ENCODE measurements at regions not wholly inside any gene's neighbourhood (a gene's known extent, or its start where the extent isn't known, plus 50 kb on each side); places are given as distances from the start of the nearest gene placed in this dataset.

- Histone ChIP-seq H3K4me3 (no peak overlapping the region), H3K4me1 (ENCODE audit: insufficient read depth) (no peaks in the 10 kb centered on the region), H3K27ac (no peak overlapping the region), H3K9ac (no peak overlapping the region), H3K4me2 (ENCODE audit: unreplicated experiment) (no peak overlapping the region), H3K79me2 (ENCODE audit: insufficient read depth) (no peaks in the 10 kb centered on the region), H3K9me2 (ENCODE audit: insufficient read depth) (no peaks in the 10 kb centered on the region), H3K36me3 (ENCODE audit: low read depth) (no peaks in the 10 kb centered on the region), H3F3A (ENCODE audit: insufficient read depth) (no peaks in the 10 kb centered on the region), H3K9me3 (ENCODE audit: low read depth) (no peaks in the 10 kb centered on the region), H2AFZ (no peak overlapping the region), H4K20me1 (ENCODE audit: insufficient read depth) (no peaks in the 10 kb centered on the region), H3K27me3 (replicated peaks; ENCODE audit: insufficient read depth) (no peaks in the 10 kb centered on the region)
- 34 to 38% methylated on average over 10 of the region's 10 CpGs for WGBS, 2 experiments (ENCODE audit: low coverage in 1 of 2, low lambda C conversion rate in 2 of 2, missing lambda C conversion rate in 2 of 2)
- no peak for TF ChIP-seq EZH2phosphoT487 (IDR thresholded peaks at IDR 0.05; ENCODE audit: insufficient read depth, low read depth)
- no peak for TF ChIP-seq EZH2 (IDR thresholded peaks at IDR 0.05; ENCODE audit: insufficient read depth, poor library complexity, severe bottlenecking)
- in situ Hi-C loops (cut with MboI): no loop called here
- no peak for DNase-seq
Measured at GRCh38 chr5:3126639-3127038, 375.2 kb upstream of the IRX2 start.

- Histone ChIP-seq H3K27me3 (replicated peaks; ENCODE audit: insufficient read depth) (no peaks in the 10 kb centered on the region), H3K9me2 (ENCODE audit: insufficient read depth) (no peaks in the 10 kb centered on the region), H3K4me2 (ENCODE audit: unreplicated experiment) (no peak overlapping the region), H3K4me3 (no peak overlapping the region), H3F3A (ENCODE audit: insufficient read depth) (no peaks in the 10 kb centered on the region), H3K79me2 (ENCODE audit: insufficient read depth) (no peaks in the 10 kb centered on the region), H3K4me1 (ENCODE audit: insufficient read depth) (no peaks in the 10 kb centered on the region), H3K36me3 (ENCODE audit: low read depth) (no peaks in the 10 kb centered on the region), H2AFZ (no peak overlapping the region), H4K20me1 (ENCODE audit: insufficient read depth) (no peaks in the 10 kb centered on the region), H3K9me3 (ENCODE audit: low read depth) (no peaks in the 10 kb centered on the region), H3K9ac (no peak overlapping the region), H3K27ac (no peak overlapping the region)
- in situ Hi-C loops (cut with MboI): no loop called here
- 34 to 53% methylated on average over 6 of the region's 6 CpGs for WGBS, 2 experiments (ENCODE audit: low coverage in 1 of 2, low lambda C conversion rate in 2 of 2, missing lambda C conversion rate in 2 of 2)
- TF ChIP-seq EZH2phosphoT487 (IDR thresholded peaks at IDR 0.05; ENCODE audit: insufficient read depth, low read depth) (no peak), EZH2 (IDR thresholded peaks at IDR 0.05; ENCODE audit: insufficient read depth, poor library complexity, severe bottlenecking) (no peak)
- no peak for DNase-seq
Measured at GRCh38 chr5:3124410-3124809, 372.9 kb upstream of the IRX2 start.

- Histone ChIP-seq H3K4me1 (ENCODE audit: insufficient read depth) (no peaks in the 10 kb centered on the region), H3K9me2 (ENCODE audit: insufficient read depth) (no peaks in the 10 kb centered on the region), H2AFZ (no peak overlapping the region), H3K27ac (no peak overlapping the region), H3K4me2 (ENCODE audit: unreplicated experiment) (no peak overlapping the region), H4K20me1 (ENCODE audit: insufficient read depth) (no peaks in the 10 kb centered on the region), H3K27me3 (replicated peaks; ENCODE audit: insufficient read depth) (no peaks in the 10 kb centered on the region), H3K9ac (no peak overlapping the region), H3K36me3 (ENCODE audit: low read depth) (no peaks in the 10 kb centered on the region), H3K4me3 (no peak overlapping the region), H3K9me3 (ENCODE audit: low read depth) (no peaks in the 10 kb centered on the region), H3F3A (ENCODE audit: insufficient read depth) (no peaks in the 10 kb centered on the region), H3K79me2 (ENCODE audit: insufficient read depth) (no peaks in the 10 kb centered on the region)
- no peak for DNase-seq
- TF ChIP-seq EZH2 (IDR thresholded peaks at IDR 0.05; ENCODE audit: insufficient read depth, poor library complexity, severe bottlenecking): no peak
- TF ChIP-seq EZH2phosphoT487 (IDR thresholded peaks at IDR 0.05; ENCODE audit: insufficient read depth, low read depth): no peak
- WGBS, 2 experiments (ENCODE audit: low coverage in 1 of 2, low lambda C conversion rate in 2 of 2, missing lambda C conversion rate in 2 of 2): 20 to 24% methylated on average over 1 of the region's 1 CpG
- in situ Hi-C loops (cut with MboI): no loop called here
Measured at GRCh38 chr5:3123763-3124157, 372.3 kb upstream of the IRX2 start.

DNA sequence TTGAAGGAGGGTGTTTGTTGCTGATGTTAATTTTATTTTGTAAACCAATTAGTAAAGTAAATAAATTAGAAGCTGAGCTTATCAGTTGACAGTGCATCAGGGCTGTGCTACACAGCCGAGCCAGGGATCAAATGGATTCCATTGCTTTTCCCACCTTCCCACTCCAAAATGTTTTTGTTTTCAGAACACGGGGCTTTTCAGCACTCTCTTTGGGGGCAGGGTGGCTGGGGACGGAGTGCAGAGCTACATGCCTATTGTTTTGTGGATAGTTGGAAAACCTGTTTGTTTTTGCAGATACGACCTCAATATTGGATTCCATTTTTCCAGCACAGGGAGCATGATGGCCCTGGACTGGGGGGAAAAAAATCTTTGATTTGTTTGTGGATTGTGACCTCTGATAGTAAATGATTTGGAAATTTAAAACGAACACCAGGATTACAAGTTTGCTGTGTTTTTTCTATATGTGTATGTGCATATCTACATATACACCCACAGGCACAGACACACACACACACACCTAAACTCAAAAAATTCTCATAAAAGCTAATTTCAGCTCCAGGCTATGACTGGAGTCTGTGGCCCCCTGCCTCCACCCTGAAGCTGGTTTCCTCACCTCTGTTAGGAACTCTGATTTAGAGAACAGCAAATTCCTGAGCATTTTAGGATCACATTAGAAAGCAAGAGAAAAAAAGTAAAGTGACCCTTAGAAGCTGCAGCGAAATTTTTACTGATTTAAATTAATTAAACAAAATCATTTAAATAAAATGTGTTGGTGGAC, 371.7 kb upstream of the IRX2 start:
- WGBS, 2 experiments (ENCODE audit: low coverage in 1 of 2, low lambda C conversion rate in 2 of 2, missing lambda C conversion rate in 2 of 2): 3 to 5% methylated on average over 6 of the region's 6 CpGs
- Histone ChIP-seq H3K79me2 (ENCODE audit: insufficient read depth) (no peaks in the 10 kb centered on the region), H3K27ac (no peak overlapping the region), H3K27me3 (replicated peaks; ENCODE audit: insufficient read depth) (no peaks in the 10 kb centered on the region), H3K9ac (no peak overlapping the region), H3K9me2 (ENCODE audit: insufficient read depth) (no peaks in the 10 kb centered on the region), H3K4me1 (ENCODE audit: insufficient read depth) (no peaks in the 10 kb centered on the region), H4K20me1 (ENCODE audit: insufficient read depth) (no peaks in the 10 kb centered on the region), H3F3A (ENCODE audit: insufficient read depth) (no peaks in the 10 kb centered on the region), H3K4me2 (ENCODE audit: unreplicated experiment) (no peak overlapping the region), H3K4me3 (no peak overlapping the region), H2AFZ (no peak overlapping the region), H3K36me3 (ENCODE audit: low read depth) (no peaks in the 10 kb centered on the region), H3K9me3 (ENCODE audit: low read depth) (no peaks in the 10 kb centered on the region)
- DNase-seq: no peak
- in situ Hi-C loops (cut with MboI): no loop called here
- no peak for TF ChIP-seq EZH2phosphoT487 (IDR thresholded peaks at IDR 0.05; ENCODE audit: insufficient read depth, low read depth)
- no peak for TF ChIP-seq EZH2 (IDR thresholded peaks at IDR 0.05; ENCODE audit: insufficient read depth, poor library complexity, severe bottlenecking)

Data from GM23248 (cell line).